Mononuclear cell (primary cell): ENCODE measurements at regions not wholly inside any gene's neighbourhood (a gene's known extent, or its start where the extent isn't known, plus 50 kb on each side); places are given as distances from the start of the nearest gene placed in this dataset.

Source experiments
- H3K27me3 ChIP-seq: 2 replicates; pipeline ENCODE4 v1.6.0; 2011; ENCODE audit warnings: low read length, control low read depth; ENCODE audit not compliant: insufficient read depth
- H3K4me1 ChIP-seq: 2 replicates; pipeline ENCODE4 v1.5.1; 2011; ENCODE audit warnings: mild to moderate bottlenecking, low read length, control low read depth; ENCODE audit not compliant: insufficient read depth
- H3K4me3 ChIP-seq: 2 replicates; pipeline ENCODE4 v1.5.1; 2011; ENCODE audit warnings: mild to moderate bottlenecking, low read length, moderate library complexity
- H3K9me3 ChIP-seq: 2 replicates; pipeline ENCODE4 v1.5.1; 2011; ENCODE audit warnings: low read depth, mild to moderate bottlenecking, control low read depth, low read length

GRCh38 chr10:113269333-113269732, 283.5 kb upstream of the HABP2 start:
- peaks cover 40% of the 10 kb centered on the region for H3K4me1 ChIP-seq
- no peak overlapping the region for H3K4me3 ChIP-seq
- H3K9me3 ChIP-seq = no peaks in the 10 kb centered on the region
- no peaks in the 10 kb centered on the region for H3K27me3 ChIP-seq

GRCh38 chr10:113272511-113272910, 280.3 kb upstream of the HABP2 start:
- Histone ChIP-seq H3K9me3 (no peaks in the 10 kb centered on the region), H3K4me3 (no peak overlapping the region), H3K27me3 (no peaks in the 10 kb centered on the region), H3K4me1 (peaks cover 36% of the 10 kb centered on the region)

GRCh38 chr10:113273181-113274163, 279.4 kb upstream of the HABP2 start:
- no peaks in the 10 kb centered on the region for H3K9me3 ChIP-seq
- peaks cover 27% of the 10 kb centered on the region for H3K4me1 ChIP-seq
- no peaks in the 10 kb centered on the region for H3K27me3 ChIP-seq
- no peak overlapping the region for H3K4me3 ChIP-seq

GRCh38 chr10:113274176-113274829, 278.6 kb upstream of the HABP2 start:
- Histone ChIP-seq H3K4me3 (no peak overlapping the region), H3K4me1 (peaks cover 23% of the 10 kb centered on the region), H3K27me3 (no peaks in the 10 kb centered on the region), H3K9me3 (no peaks in the 10 kb centered on the region)

GRCh38 chr10:113278221-113278620, 274.6 kb upstream of the HABP2 start:
- Histone ChIP-seq H3K4me3 (no peak overlapping the region), H3K9me3 (no peaks in the 10 kb centered on the region), H3K4me1 (peaks cover 12% of the 10 kb centered on the region), H3K27me3 (no peaks in the 10 kb centered on the region)

- H3K4me3 ChIP-seq = no peak overlapping the region
- H3K9me3 ChIP-seq = no peaks in the 10 kb centered on the region
- no peaks in the 10 kb centered on the region for H3K27me3 ChIP-seq
- H3K4me1 ChIP-seq = peaks cover 9% of the 10 kb centered on the region
Measured at GRCh38 chr10:113278664-113279063, 274.2 kb upstream of the HABP2 start.

- H3K27me3 ChIP-seq = no peaks in the 10 kb centered on the region
- H3K4me1 ChIP-seq = peaks cover 3% of the 10 kb centered on the region
- no peak overlapping the region for H3K4me3 ChIP-seq
- H3K9me3 ChIP-seq = no peaks in the 10 kb centered on the region
Measured at GRCh38 chr10:113279262-113279661, 273.6 kb upstream of the HABP2 start.

- no peaks in the 10 kb centered on the region for H3K9me3 ChIP-seq
- no peak overlapping the region for H3K4me3 ChIP-seq
- no peaks in the 10 kb centered on the region for H3K27me3 ChIP-seq
- no peaks in the 10 kb centered on the region for H3K4me1 ChIP-seq
Measured at GRCh38 chr10:113282564-113282963, 270.3 kb upstream of the HABP2 start.

- no peaks in the 10 kb centered on the region for H3K9me3 ChIP-seq
- H3K4me1 ChIP-seq = no peaks in the 10 kb centered on the region
- H3K4me3 ChIP-seq = no peak overlapping the region
- H3K27me3 ChIP-seq = no peaks in the 10 kb centered on the region
Measured at GRCh38 chr10:113283189-113283588, 269.7 kb upstream of the HABP2 start.

- Histone ChIP-seq H3K9me3 (no peaks in the 10 kb centered on the region), H3K27me3 (no peaks in the 10 kb centered on the region), H3K4me1 (peaks cover under 1% of the 10 kb centered on the region), H3K4me3 (no peak overlapping the region)
Measured at GRCh38 chr10:113284635-113285034, 268.2 kb upstream of the HABP2 start.

- Histone ChIP-seq H3K4me3 (no peak overlapping the region), H3K27me3 (no peaks in the 10 kb centered on the region), H3K4me1 (peaks cover 3% of the 10 kb centered on the region), H3K9me3 (no peaks in the 10 kb centered on the region)
Measured at GRCh38 chr10:113285305-113285704, 267.5 kb upstream of the HABP2 start.

- Histone ChIP-seq H3K9me3 (no peaks in the 10 kb centered on the region), H3K27me3 (no peaks in the 10 kb centered on the region), H3K4me3 (no peak overlapping the region), H3K4me1 (peaks cover 13% of the 10 kb centered on the region)
Measured at GRCh38 chr10:113287592-113287991, 265.3 kb upstream of the HABP2 start.

GRCh38 chr10:113290137-113290536, 262.7 kb upstream of the HABP2 start:
- H3K9me3 ChIP-seq = no peaks in the 10 kb centered on the region
- no peak overlapping the region for H3K4me3 ChIP-seq
- H3K27me3 ChIP-seq = no peaks in the 10 kb centered on the region
- peaks cover 18% of the 10 kb centered on the region for H3K4me1 ChIP-seq

- Histone ChIP-seq H3K9me3 (no peaks in the 10 kb centered on the region), H3K27me3 (no peaks in the 10 kb centered on the region), H3K4me3 (no peak overlapping the region)
Measured at GRCh38 chr10:113291413-113291812, 261.4 kb upstream of the HABP2 start.

GRCh38 chr10:113292086-113292485, 260.8 kb upstream of the HABP2 start:
- Histone ChIP-seq H3K4me3 (no peak overlapping the region), H3K9me3 (no peaks in the 10 kb centered on the region), H3K4me1 (peaks cover 18% of the 10 kb centered on the region), H3K27me3 (no peaks in the 10 kb centered on the region)

More at GRCh38 chr10:113291413-113291812, 261.4 kb upstream of the HABP2 start:
- H3K4me1 ChIP-seq = peaks cover 18% of the 10 kb centered on the region
